ENCODE measurements at regions not wholly inside any gene's neighbourhood (a gene's known extent, or its start where the extent isn't known, plus 50 kb on each side); places are given as distances from the start of the nearest gene placed in this dataset.

DNA sequence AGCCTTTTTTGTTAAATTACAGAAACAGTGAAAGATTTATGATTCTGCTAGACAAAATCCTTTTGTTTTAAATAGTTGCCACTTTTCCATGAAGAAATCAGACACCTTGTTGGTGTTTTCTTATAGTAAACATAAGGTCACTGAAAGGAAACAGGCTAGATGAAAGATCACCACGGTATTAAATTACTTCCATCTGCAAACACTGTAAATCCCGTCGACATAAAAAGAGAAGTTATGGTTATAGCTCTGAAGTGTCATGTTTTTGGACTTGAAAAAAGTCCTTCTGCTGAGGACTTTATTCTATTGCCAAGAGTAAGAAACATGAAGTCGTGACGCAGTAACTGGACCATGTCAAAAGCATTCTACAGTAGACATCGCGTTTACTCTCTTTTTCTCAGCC, 567.6 kb upstream of the SLIT2 start:
- Histone ChIP-seq H3K27ac (replicated peaks) (no peak overlapping the region), H3K4me3 (replicated peaks; ENCODE audit: insufficient read depth, low read length) (no peak overlapping the region), H3K27me3 (ENCODE audit: insufficient read depth, poor library complexity, severe bottlenecking) (no peaks in the 10 kb centered on the region)
- TF ChIP-seq SPI1 (IDR thresholded peaks at IDR 0.05; ENCODE audit: borderline replicate concordance, low read depth) (no peak), POLR2AphosphoS5 (IDR thresholded peaks at IDR 0.05; ENCODE audit: low read depth) (no peak), GABPA (IDR thresholded peaks at IDR 0.05; ENCODE audit: low read depth) (no peak), CTCF (IDR thresholded peaks at IDR 0.05; ENCODE audit: insufficient read depth, low read length) (no peak)
- TF ChIP-seq, protein P1, sequence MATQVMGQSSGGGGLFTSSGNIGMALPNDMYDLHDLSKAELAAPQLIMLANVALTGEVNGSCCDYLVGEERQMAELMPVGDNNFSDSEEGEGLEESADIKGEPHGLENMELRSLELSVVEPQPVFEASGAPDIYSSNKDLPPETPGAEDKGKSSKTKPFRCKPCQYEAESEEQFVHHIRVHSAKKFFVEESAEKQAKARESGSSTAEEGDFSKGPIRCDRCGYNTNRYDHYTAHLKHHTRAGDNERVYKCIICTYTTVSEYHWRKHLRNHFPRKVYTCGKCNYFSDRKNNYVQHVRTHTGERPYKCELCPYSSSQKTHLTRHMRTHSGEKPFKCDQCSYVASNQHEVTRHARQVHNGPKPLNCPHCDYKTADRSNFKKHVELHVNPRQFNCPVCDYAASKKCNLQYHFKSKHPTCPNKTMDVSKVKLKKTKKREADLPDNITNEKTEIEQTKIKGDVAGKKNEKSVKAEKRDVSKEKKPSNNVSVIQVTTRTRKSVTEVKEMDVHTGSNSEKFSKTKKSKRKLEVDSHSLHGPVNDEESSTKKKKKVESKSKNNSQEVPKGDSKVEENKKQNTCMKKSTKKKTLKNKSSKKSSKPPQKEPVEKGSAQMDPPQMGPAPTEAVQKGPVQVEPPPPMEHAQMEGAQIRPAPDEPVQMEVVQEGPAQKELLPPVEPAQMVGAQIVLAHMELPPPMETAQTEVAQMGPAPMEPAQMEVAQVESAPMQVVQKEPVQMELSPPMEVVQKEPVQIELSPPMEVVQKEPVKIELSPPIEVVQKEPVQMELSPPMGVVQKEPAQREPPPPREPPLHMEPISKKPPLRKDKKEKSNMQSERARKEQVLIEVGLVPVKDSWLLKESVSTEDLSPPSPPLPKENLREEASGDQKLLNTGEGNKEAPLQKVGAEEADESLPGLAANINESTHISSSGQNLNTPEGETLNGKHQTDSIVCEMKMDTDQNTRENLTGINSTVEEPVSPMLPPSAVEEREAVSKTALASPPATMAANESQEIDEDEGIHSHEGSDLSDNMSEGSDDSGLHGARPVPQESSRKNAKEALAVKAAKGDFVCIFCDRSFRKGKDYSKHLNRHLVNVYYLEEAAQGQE (IDR thresholded peaks at IDR 0.05; ENCODE audit: insufficient replicate concordance, low read depth): no peak
- no peak for DNase-seq (ENCODE audit: low read depth in 1 of 2, low spot score in 1 of 2)

- H3K27me3 ChIP-seq (ENCODE audit: insufficient read depth, poor library complexity, severe bottlenecking): no peaks in the 10 kb centered on the region
- H3K27ac ChIP-seq (replicated peaks): no peak overlapping the region
- H3K4me3 ChIP-seq (replicated peaks; ENCODE audit: insufficient read depth, low read length): no peak overlapping the region
- TF ChIP-seq POLR2AphosphoS5 (IDR thresholded peaks at IDR 0.05; ENCODE audit: low read depth): no peak
- no peak for DNase-seq (ENCODE audit: low read depth in 1 of 2, low spot score in 1 of 2)
These were observed 568.3 kb upstream of the SLIT2 start for GRCh38 chr4:19683426-19683825.

- H3K27ac ChIP-seq (replicated peaks): no peak overlapping the region
- H3K27me3 ChIP-seq (ENCODE audit: insufficient read depth, poor library complexity, severe bottlenecking): no peaks in the 10 kb centered on the region
- no peak for DNase-seq (ENCODE audit: low read depth in 1 of 2, low spot score in 1 of 2)
- no peak overlapping the region for H3K4me3 ChIP-seq (replicated peaks; ENCODE audit: insufficient read depth, low read length)
- TF ChIP-seq GABPA (IDR thresholded peaks at IDR 0.05; ENCODE audit: low read depth): no peak
- no peak for TF ChIP-seq CTCF (IDR thresholded peaks at IDR 0.05; ENCODE audit: insufficient read depth, low read length)
- no peak for TF ChIP-seq POLR2AphosphoS5 (IDR thresholded peaks at IDR 0.05; ENCODE audit: low read depth)
- TF ChIP-seq, protein P1 (IDR thresholded peaks at IDR 0.05; ENCODE audit: insufficient replicate concordance, low read depth): no peak
- TF ChIP-seq SPI1 (IDR thresholded peaks at IDR 0.05; ENCODE audit: borderline replicate concordance, low read depth): no peak
These were observed 574.5 kb upstream of the SLIT2 start for GRCh38 chr4:19677211-19677610.

GRCh38 chr4:19675172-19675811, 576.4 kb upstream of the SLIT2 start:
- no peak for DNase-seq (ENCODE audit: low read depth in 1 of 2, low spot score in 1 of 2)
- TF ChIP-seq POLR2AphosphoS5 (IDR thresholded peaks at IDR 0.05; ENCODE audit: low read depth) (no peak), CTCF (IDR thresholded peaks at IDR 0.05; ENCODE audit: insufficient read depth, low read length) (no peak), GABPA (IDR thresholded peaks at IDR 0.05; ENCODE audit: low read depth) (no peak), SPI1 (IDR thresholded peaks at IDR 0.05; ENCODE audit: borderline replicate concordance, low read depth) (no peak)
- TF ChIP-seq, protein P1 (IDR thresholded peaks at IDR 0.05; ENCODE audit: insufficient replicate concordance, low read depth): no peak
- Histone ChIP-seq H3K4me3 (replicated peaks; ENCODE audit: insufficient read depth, low read length) (no peak overlapping the region), H3K27ac (replicated peaks) (no peak overlapping the region), H3K27me3 (ENCODE audit: insufficient read depth, poor library complexity, severe bottlenecking) (no peaks in the 10 kb centered on the region)

Measured in HL-60 (cell line).